ENCODE measurements at regions not wholly inside any gene's neighbourhood (a gene's known extent, or its start where the extent isn't known, plus 50 kb on each side); places are given as distances from the start of the nearest gene placed in this dataset.

GRCh38 chr5:160919626-160920025, 67.6 kb upstream of the ATP10B start:
- TF ChIP-seq POLR2A (IDR thresholded peaks at IDR 0.05) (no peak), EP300 (IDR thresholded peaks at IDR 0.05) (no peak), POLR2AphosphoS5 (IDR thresholded peaks at IDR 0.05) (no peak)
- TF ChIP-seq, protein P1, sequence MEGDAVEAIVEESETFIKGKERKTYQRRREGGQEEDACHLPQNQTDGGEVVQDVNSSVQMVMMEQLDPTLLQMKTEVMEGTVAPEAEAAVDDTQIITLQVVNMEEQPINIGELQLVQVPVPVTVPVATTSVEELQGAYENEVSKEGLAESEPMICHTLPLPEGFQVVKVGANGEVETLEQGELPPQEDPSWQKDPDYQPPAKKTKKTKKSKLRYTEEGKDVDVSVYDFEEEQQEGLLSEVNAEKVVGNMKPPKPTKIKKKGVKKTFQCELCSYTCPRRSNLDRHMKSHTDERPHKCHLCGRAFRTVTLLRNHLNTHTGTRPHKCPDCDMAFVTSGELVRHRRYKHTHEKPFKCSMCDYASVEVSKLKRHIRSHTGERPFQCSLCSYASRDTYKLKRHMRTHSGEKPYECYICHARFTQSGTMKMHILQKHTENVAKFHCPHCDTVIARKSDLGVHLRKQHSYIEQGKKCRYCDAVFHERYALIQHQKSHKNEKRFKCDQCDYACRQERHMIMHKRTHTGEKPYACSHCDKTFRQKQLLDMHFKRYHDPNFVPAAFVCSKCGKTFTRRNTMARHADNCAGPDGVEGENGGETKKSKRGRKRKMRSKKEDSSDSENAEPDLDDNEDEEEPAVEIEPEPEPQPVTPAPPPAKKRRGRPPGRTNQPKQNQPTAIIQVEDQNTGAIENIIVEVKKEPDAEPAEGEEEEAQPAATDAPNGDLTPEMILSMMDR (IDR thresholded peaks at IDR 0.05), result no peak

Measured in gastroesophageal sphincter (tissue), 3 donors.